ENCODE measurements at regions not wholly inside any gene's neighbourhood (a gene's known extent, or its start where the extent isn't known, plus 50 kb on each side); places are given as distances from the start of the nearest gene placed in this dataset.

DNA sequence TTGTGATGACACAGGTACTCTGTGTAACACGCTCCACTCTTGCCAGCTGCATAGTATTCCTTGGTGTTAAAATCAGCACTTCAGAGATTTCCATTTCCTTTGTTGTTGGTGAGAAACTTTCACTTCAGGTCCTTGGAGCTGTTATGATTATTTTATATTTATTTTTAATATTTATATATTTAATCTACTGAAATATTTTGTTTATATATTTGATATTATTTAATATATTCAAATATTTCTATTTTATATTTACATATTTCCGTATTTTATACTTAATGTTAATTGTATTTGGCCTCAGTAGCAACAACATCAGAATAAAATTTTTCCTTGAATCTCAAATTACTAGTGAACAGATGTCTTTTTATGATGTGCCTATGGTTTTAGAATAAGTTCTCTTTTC, 225.3 kb downstream of the MAGEB17 start:
- Histone ChIP-seq H3K4me1 (ENCODE audit: control insufficient read depth, insufficient read depth, low read length) (peaks cover 16% of the 10 kb centered on the region; the same call in 1 of the 2 replicates), H3K9ac (ENCODE audit: low read length) (no peak overlapping the region), H3K4me3 (ENCODE audit: low read depth, low read length) (no peak overlapping the region), H3K36me3 (ENCODE audit: control insufficient read depth, insufficient read depth, low read length) (no peaks in the 10 kb centered on the region; the same call in 1 of the 2 replicates), H3K27ac (ENCODE audit: low read depth, low read length) (no peak overlapping the region), H3K27me3 (ENCODE audit: control insufficient read depth, insufficient read depth, low read length) (no peaks in the 10 kb centered on the region; the same call in 1 of the 2 replicates), H3K9me3 (ENCODE audit: control insufficient read depth, insufficient read depth, low read depth, low read length) (no peaks in the 10 kb centered on the region; the same call in 1 of the 2 replicates)

DNA sequence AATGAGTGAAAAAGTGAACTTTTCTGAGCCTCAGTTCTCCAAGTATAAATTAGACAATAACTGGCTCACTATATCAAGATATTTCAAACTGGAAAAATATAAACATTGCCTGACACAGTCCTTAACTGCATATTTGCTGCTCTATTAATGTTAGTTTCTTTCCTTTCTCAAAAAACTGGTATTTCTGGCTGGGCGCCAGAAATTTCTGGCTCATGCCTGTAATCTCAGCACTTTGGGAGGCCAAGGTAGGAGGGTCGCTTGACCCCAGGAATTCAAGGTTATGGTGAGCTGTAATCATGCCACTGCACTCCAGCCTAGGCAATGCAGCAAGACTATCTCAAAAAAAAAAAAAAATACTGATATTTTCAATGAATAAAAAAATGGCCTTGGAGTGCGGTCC, 227.0 kb downstream of the MAGEB17 start:
- Histone ChIP-seq H3K36me3 (ENCODE audit: control insufficient read depth, insufficient read depth, low read length) (no peaks in the 10 kb centered on the region; the same call in 1 of the 2 replicates), H3K27ac (ENCODE audit: low read depth, low read length) (no peak overlapping the region), H3K4me1 (ENCODE audit: control insufficient read depth, insufficient read depth, low read length) (peaks cover 8% of the 10 kb centered on the region; the same call in 1 of the 2 replicates), H3K4me3 (ENCODE audit: low read depth, low read length) (no peak overlapping the region), H3K9ac (ENCODE audit: low read length) (no peak overlapping the region), H3K9me3 (ENCODE audit: control insufficient read depth, insufficient read depth, low read depth, low read length) (no peaks in the 10 kb centered on the region; the same call in 1 of the 2 replicates), H3K27me3 (ENCODE audit: control insufficient read depth, insufficient read depth, low read length) (no peaks in the 10 kb centered on the region)

DNA sequence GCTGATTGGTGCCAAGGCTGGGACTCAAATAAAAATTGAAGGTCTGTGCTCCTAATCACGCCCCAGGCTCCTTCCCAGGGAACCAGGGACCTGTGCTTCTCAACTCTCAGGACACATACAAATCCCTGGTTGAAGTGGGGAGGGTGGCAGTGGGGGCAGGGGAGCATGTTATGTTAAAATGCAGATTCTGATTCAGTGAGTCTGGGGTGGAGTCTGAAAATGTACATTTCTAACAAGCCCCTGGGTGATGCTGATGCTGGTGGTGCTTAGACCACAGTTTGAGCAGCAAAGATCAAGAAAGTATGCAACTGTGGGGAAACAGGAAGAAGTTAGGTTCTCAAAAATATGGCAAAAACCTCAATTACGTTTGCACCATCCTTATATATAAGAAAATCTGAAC, 236.5 kb downstream of the MAGEB17 start:
- Histone ChIP-seq H3K9ac (ENCODE audit: low read length) (no peak overlapping the region), H3K4me1 (ENCODE audit: control insufficient read depth, insufficient read depth, low read length) (peaks cover 18% of the 10 kb centered on the region), H3K36me3 (ENCODE audit: control insufficient read depth, insufficient read depth, low read length) (no peaks in the 10 kb centered on the region), H3K4me3 (ENCODE audit: low read depth, low read length) (no peak overlapping the region), H3K27me3 (ENCODE audit: control insufficient read depth, insufficient read depth, low read length) (peaks cover 3% of the 10 kb centered on the region; the same call in 1 of the 2 replicates), H3K27ac (ENCODE audit: low read depth, low read length) (no peak overlapping the region), H3K9me3 (ENCODE audit: control insufficient read depth, insufficient read depth, low read depth, low read length) (no peaks in the 10 kb centered on the region)

DNA sequence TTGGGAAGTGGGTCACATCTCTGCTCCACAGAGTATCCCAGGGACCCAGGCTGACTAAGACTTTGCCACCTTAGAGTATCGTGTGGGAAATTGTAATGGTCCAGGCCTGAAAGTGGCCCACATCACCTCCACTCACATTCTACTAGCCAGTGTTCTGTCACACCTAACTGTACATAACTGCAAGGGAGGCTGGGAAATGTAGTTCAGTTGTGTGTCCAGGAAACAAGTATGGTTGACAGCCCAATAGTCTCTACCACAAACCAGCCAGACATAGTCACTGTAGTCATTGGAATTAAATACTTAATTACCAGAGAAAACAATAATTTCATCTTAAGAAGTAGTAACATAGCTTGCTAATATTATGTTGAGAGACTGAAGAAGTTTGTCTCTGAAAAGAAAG, 233.4 kb upstream of the S100G start:
- no peaks in the 10 kb centered on the region for H3K36me3 ChIP-seq (ENCODE audit: control insufficient read depth, insufficient read depth, low read length)
- peaks cover 2% of the 10 kb centered on the region for H3K9me3 ChIP-seq (ENCODE audit: control insufficient read depth, insufficient read depth, low read depth, low read length)
- H3K4me3 ChIP-seq (ENCODE audit: low read depth, low read length) = no peak overlapping the region
- H3K27ac ChIP-seq (ENCODE audit: low read depth, low read length) = no peak overlapping the region
- H3K4me1 ChIP-seq (ENCODE audit: control insufficient read depth, insufficient read depth, low read length) = no peaks in the 10 kb centered on the region; the same call in 1 of the 2 replicates
- H3K27me3 ChIP-seq (ENCODE audit: control insufficient read depth, insufficient read depth, low read length) = no peaks in the 10 kb centered on the region; the same call in 1 of the 2 replicates
- H3K9ac ChIP-seq (ENCODE audit: low read length) = no peak overlapping the region

DNA sequence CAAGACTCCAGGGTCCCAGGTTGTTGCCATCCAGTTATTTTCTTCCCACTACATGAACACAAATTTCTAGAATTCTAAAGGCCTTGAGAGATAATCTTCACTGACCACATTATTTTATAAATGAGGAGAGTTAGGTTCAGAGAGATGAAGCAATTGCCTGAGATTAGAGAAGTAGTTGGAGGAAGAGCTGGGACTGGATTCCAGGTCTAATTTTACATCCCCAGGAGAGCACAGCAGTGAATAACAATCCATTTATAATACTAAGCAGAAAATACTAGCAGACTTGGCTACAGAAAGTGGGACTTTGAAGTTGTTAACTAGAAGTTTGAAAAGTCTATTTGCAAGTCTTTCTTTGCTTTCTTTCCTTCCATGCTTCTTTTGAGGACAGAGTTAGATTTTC, 231.3 kb upstream of the S100G start:
- H3K27me3 ChIP-seq (ENCODE audit: control insufficient read depth, insufficient read depth, low read length) = no peaks in the 10 kb centered on the region
- no peak overlapping the region for H3K9ac ChIP-seq (ENCODE audit: low read length)
- no peak overlapping the region for H3K4me3 ChIP-seq (ENCODE audit: low read depth, low read length)
- no peaks in the 10 kb centered on the region; the same call in 1 of the 2 replicates for H3K4me1 ChIP-seq (ENCODE audit: control insufficient read depth, insufficient read depth, low read length)
- peaks cover 13% of the 10 kb centered on the region for H3K9me3 ChIP-seq (ENCODE audit: control insufficient read depth, insufficient read depth, low read depth, low read length)
- H3K36me3 ChIP-seq (ENCODE audit: control insufficient read depth, insufficient read depth, low read length) = no peaks in the 10 kb centered on the region
- no peak overlapping the region for H3K27ac ChIP-seq (ENCODE audit: low read depth, low read length)

DNA sequence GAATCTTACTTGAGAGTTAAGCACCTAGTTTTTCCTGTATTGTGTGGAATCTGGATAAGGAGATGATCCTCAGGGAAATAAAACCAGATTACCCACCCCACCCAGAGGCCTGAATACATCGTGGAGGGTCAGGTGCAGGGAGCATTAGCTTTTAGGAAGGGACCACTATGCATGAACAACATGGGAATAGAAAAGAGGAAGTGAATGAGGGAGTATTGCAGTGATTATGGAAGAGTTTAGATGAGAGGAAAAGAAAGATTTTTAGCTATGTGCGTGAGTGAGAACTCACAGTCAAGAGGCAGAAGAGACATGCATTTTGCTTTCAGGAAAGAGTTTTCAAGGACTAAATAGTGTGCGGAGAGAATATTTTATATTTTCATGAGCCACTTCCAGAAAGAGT, 222.3 kb upstream of the S100G start:
- H3K4me1 ChIP-seq (ENCODE audit: control insufficient read depth, insufficient read depth, low read length) = no peaks in the 10 kb centered on the region
- no peak overlapping the region for H3K27ac ChIP-seq (ENCODE audit: low read depth, low read length)
- H3K4me3 ChIP-seq (ENCODE audit: low read depth, low read length) = no peak overlapping the region
- no peaks in the 10 kb centered on the region for H3K36me3 ChIP-seq (ENCODE audit: control insufficient read depth, insufficient read depth, low read length)
- no peaks in the 10 kb centered on the region for H3K27me3 ChIP-seq (ENCODE audit: control insufficient read depth, insufficient read depth, low read length)
- H3K9ac ChIP-seq (ENCODE audit: low read length) = no peak overlapping the region
- H3K9me3 ChIP-seq (ENCODE audit: control insufficient read depth, insufficient read depth, low read depth, low read length) = peaks cover 15% of the 10 kb centered on the region; the same call in 1 of the 2 replicates

DNA sequence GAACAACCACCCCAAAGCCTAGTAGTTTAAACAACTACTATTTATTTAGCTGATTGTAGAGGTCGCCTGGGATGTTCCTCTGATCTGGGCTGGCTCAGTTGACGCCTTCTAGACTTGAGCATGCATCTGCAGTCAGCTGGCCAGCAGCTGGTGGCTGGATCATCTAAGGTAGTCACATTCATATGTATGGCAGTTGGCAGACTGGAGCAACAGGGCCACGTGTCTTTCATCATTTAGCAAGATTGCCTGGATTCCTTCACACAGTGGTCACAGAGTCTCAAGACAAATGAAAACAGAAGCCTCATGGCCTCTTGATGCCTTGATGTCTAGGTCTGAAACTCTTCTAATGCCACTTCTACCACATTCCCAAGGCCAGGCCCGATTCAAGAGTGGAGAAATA, 220.6 kb upstream of the S100G start:
- no peak overlapping the region for H3K4me3 ChIP-seq (ENCODE audit: low read depth, low read length)
- H3K36me3 ChIP-seq (ENCODE audit: control insufficient read depth, insufficient read depth, low read length) = no peaks in the 10 kb centered on the region
- no peak overlapping the region for H3K27ac ChIP-seq (ENCODE audit: low read depth, low read length)
- no peaks in the 10 kb centered on the region for H3K27me3 ChIP-seq (ENCODE audit: control insufficient read depth, insufficient read depth, low read length)
- H3K4me1 ChIP-seq (ENCODE audit: control insufficient read depth, insufficient read depth, low read length) = no peaks in the 10 kb centered on the region
- no peak overlapping the region for H3K9ac ChIP-seq (ENCODE audit: low read length)
- peaks cover 2% of the 10 kb centered on the region; the same call in 1 of the 2 replicates for H3K9me3 ChIP-seq (ENCODE audit: control insufficient read depth, insufficient read depth, low read depth, low read length)

DNA sequence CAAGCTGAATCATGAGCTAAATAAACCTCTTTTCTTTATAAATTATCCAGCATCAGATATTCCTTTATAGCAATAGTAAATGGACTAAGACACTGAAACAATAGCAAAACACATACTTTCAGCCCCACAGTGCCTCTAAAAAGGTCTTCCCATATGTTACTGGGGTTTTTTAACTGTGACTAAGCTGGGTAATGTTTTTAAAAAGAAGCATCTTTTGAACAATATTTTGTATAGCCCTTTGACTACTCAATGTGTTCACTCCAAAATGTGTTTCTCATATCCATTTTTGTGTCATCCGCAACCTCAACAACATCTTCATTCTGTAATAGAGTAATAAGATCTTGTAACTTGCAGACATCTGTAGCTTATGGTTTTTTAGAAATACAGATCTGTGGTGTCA, 218.7 kb upstream of the S100G start:
- H3K27me3 ChIP-seq (ENCODE audit: control insufficient read depth, insufficient read depth, low read length) = no peaks in the 10 kb centered on the region
- no peak overlapping the region for H3K4me3 ChIP-seq (ENCODE audit: low read depth, low read length)
- H3K36me3 ChIP-seq (ENCODE audit: control insufficient read depth, insufficient read depth, low read length) = no peaks in the 10 kb centered on the region
- H3K4me1 ChIP-seq (ENCODE audit: control insufficient read depth, insufficient read depth, low read length) = peaks cover 3% of the 10 kb centered on the region; the same call in 1 of the 2 replicates
- no peak overlapping the region for H3K9ac ChIP-seq (ENCODE audit: low read length)
- H3K27ac ChIP-seq (ENCODE audit: low read depth, low read length) = no peak overlapping the region
- no peaks in the 10 kb centered on the region; the same call in 1 of the 2 replicates for H3K9me3 ChIP-seq (ENCODE audit: control insufficient read depth, insufficient read depth, low read depth, low read length)

DNA sequence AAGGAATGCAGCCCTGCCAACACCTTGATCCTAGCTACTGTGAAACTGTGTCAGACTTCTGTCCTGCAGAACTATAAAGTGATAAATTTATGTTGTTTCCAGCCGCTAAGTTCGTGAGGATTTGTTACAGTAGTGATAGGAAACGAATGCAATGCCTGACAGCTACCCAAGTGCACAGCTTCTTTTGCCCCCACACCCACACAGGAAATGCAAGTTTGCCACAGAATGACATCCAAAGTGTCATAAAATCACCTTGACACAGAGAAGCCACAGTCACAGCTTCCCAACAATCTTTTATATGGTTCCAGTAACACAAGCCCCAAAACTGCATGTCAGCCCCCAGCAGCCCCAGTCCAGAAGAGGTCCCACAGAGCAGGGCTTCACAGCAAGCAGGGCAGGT, 216.9 kb upstream of the S100G start:
- H3K9ac ChIP-seq (ENCODE audit: low read length) = no peak overlapping the region
- H3K9me3 ChIP-seq (ENCODE audit: control insufficient read depth, insufficient read depth, low read depth, low read length) = no peaks in the 10 kb centered on the region; the same call in 1 of the 2 replicates
- no peak overlapping the region for H3K4me3 ChIP-seq (ENCODE audit: low read depth, low read length)
- no peaks in the 10 kb centered on the region for H3K27me3 ChIP-seq (ENCODE audit: control insufficient read depth, insufficient read depth, low read length)
- H3K4me1 ChIP-seq (ENCODE audit: control insufficient read depth, insufficient read depth, low read length) = peaks cover 13% of the 10 kb centered on the region
- no peak overlapping the region for H3K27ac ChIP-seq (ENCODE audit: low read depth, low read length)
- H3K36me3 ChIP-seq (ENCODE audit: control insufficient read depth, insufficient read depth, low read length) = no peaks in the 10 kb centered on the region

DNA sequence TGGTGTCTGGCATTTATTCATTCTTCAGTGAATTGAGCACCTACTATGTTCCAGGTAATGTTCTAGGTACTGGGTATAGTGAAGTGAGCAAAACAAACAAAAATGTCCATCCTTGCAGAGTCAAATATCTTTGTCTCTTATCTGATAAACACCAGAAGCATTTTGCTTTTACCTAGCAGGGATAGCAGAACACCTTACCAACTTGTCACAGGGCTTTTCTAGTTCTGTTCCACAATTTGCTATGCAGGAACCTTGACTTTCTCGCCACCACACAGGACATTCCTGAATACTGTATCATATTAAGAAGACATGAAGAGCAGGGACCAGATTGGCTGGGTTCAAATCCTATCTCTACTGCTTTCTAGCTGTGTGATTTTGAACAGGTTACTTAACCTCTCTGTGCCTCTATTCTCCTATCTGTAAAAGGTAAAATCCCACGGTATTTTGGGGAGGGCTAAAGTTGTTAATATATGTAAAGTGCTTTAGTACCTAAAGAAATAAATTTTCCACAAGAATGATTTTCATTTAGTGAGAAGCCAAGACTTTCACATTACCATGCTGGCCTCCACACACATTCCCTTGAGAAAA, 214.5 kb upstream of the S100G start:
- Histone ChIP-seq H3K36me3 (ENCODE audit: control insufficient read depth, insufficient read depth, low read length) (no peaks in the 10 kb centered on the region), H3K9ac (ENCODE audit: low read length) (no peak overlapping the region), H3K27ac (ENCODE audit: low read depth, low read length) (no peak overlapping the region), H3K27me3 (ENCODE audit: control insufficient read depth, insufficient read depth, low read length) (no peaks in the 10 kb centered on the region), H3K4me3 (ENCODE audit: low read depth, low read length) (no peak overlapping the region), H3K9me3 (ENCODE audit: control insufficient read depth, insufficient read depth, low read depth, low read length) (no peaks in the 10 kb centered on the region; the same call in 1 of the 2 replicates), H3K4me1 (ENCODE audit: control insufficient read depth, insufficient read depth, low read length) (peaks cover 13% of the 10 kb centered on the region)

DNA sequence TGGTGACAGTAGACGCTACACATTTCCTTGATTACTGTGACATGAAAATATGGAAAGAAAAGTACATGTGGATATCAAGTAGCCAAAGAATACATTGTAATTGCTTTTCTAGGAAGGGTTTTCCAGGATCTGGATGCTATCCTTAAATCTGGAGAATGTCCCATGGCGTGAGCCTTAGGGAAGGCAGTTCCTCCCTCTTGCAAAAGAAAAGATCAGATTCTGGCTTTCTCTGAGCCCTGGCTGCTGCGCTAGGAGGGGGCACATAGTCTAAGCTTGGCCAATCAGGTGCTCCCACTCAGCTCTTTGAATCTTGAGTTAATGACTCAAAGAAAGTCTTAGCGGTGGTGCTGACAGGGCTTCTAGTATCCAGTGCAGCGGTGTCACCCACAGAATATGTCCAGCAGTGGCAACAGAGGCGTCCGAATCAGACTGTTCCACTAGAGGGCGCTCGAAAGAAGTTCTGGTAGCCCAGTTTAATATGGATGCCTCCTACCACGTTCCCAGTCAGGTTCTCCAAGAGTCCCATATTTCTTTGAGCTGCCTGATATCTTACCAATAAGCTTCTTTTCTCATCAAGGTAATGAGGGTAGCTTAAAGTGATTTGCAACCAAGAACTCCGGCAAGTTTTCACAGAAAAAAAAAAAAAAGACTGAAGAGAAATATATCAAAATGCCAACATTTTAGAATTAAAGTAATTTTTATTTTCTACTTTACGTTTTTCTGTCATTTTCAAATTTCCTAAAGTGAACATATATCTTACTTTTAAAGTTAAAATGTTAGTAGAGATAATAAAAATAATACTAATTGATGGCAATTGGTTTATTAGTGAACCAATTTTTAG, 213.4 kb upstream of the S100G start:
- Histone ChIP-seq H3K4me1 (ENCODE audit: control insufficient read depth, insufficient read depth, low read length) (peaks cover 13% of the 10 kb centered on the region), H3K9ac (ENCODE audit: low read length) (no peak overlapping the region), H3K4me3 (ENCODE audit: low read depth, low read length) (no peak overlapping the region), H3K27me3 (ENCODE audit: control insufficient read depth, insufficient read depth, low read length) (no peaks in the 10 kb centered on the region), H3K36me3 (ENCODE audit: control insufficient read depth, insufficient read depth, low read length) (no peaks in the 10 kb centered on the region), H3K9me3 (ENCODE audit: control insufficient read depth, insufficient read depth, low read depth, low read length) (no peaks in the 10 kb centered on the region; the same call in 1 of the 2 replicates), H3K27ac (ENCODE audit: low read depth, low read length) (no peak overlapping the region)

Measured in HUES6 (cell line).